LNCAP (cell line): ENCODE measurements at regions not wholly inside any gene's neighbourhood (a gene's known extent, or its start where the extent isn't known, plus 50 kb on each side); places are given as distances from the start of the nearest gene placed in this dataset.

Experiments used
- TF ChIP-seq, protein P1 (sequence below): fragments of 450-650 bp; IDR thresholded peaks from 2 replicates; pipeline ENCODE4 v1.5.1; 2017; ENCODE audit warnings: mild to moderate bottlenecking

- TF ChIP-seq, protein P1, sequence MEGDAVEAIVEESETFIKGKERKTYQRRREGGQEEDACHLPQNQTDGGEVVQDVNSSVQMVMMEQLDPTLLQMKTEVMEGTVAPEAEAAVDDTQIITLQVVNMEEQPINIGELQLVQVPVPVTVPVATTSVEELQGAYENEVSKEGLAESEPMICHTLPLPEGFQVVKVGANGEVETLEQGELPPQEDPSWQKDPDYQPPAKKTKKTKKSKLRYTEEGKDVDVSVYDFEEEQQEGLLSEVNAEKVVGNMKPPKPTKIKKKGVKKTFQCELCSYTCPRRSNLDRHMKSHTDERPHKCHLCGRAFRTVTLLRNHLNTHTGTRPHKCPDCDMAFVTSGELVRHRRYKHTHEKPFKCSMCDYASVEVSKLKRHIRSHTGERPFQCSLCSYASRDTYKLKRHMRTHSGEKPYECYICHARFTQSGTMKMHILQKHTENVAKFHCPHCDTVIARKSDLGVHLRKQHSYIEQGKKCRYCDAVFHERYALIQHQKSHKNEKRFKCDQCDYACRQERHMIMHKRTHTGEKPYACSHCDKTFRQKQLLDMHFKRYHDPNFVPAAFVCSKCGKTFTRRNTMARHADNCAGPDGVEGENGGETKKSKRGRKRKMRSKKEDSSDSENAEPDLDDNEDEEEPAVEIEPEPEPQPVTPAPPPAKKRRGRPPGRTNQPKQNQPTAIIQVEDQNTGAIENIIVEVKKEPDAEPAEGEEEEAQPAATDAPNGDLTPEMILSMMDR = no peak
Measured at GRCh38 chr21:14673649-14674048, 127.5 kb upstream of the SAMSN1 start.

- TF ChIP-seq, protein P1 = no peak
Measured at GRCh38 chr21:14672466-14672865, 126.4 kb upstream of the SAMSN1 start.

DNA sequence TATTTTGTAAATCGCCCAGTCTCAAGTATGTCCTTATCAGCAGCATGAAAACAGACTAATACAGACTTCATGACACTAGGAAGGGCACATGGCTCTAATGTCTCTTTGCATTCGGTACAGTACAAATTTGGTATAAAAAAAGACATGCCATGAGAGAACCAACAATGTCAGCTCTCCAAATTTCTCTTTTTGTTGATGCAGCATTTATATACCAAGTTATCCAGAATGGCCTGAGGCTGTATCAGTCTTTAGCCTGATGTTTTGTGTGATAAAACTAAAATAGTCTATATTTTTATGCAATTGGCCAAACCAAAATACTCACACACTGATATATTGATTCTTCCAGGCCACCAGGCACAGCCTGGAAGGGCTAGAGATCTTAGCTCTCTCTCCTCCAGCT is 124.3 kb upstream of the SAMSN1 start:
- TF ChIP-seq, protein P1 = no peak

GRCh38 chr21:14657241-14658008 is 111.3 kb upstream of the SAMSN1 start:
- TF ChIP-seq, protein P1 = no peak

GRCh38 chr21:14646893-14647292 is 100.8 kb upstream of the SAMSN1 start:
- TF ChIP-seq, protein P1 = no peak

- TF ChIP-seq, protein P1 = no peak
Measured at GRCh38 chr21:14645702-14646101, 99.6 kb upstream of the SAMSN1 start.

GRCh38 chr21:14632359-14632758 is 86.2 kb upstream of the SAMSN1 start:
- TF ChIP-seq, protein P1 = no peak

- TF ChIP-seq, protein P1 = no peak
Measured at GRCh38 chr21:14630556-14631069, 84.5 kb upstream of the SAMSN1 start.
